ENCODE measurements at regions not wholly inside any gene's neighbourhood (a gene's known extent, or its start where the extent isn't known, plus 50 kb on each side); places are given as distances from the start of the nearest gene placed in this dataset.

DNA sequence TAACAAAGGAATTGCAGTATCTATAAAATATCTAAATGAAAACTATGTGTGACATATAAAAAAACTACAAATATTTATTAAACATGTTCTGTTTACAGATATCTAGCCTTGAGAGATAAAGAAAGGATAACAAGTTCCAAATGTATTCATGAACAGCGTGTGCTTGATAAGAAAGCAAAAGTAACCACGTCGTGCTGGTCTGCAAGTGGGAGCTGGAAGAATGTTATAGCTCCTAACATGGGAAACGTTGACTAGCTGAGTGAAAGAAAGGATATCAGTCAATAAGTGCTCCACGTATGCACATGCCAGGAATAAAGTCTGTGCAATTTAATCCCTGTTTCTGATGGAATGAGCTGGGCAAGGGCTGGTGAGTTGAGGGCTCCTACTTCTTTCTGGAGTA, 71.2 kb upstream of the CDYL2 start:
- Histone ChIP-seq H3K4me1 (ENCODE audit: control insufficient read depth in 5 of 5, insufficient read depth in 5 of 5, low read length in 5 of 5) (peaks cover 0 to 11% (median 0%) of the 10 kb centered on the region in 5 donors), H3K4me3 (no peak overlapping the region), H3K27me3 (ENCODE audit: control insufficient read depth in 3 of 3, insufficient read depth in 3 of 3, low read length in 2 of 3) (no peaks in the 10 kb centered on the region), H3K9ac (ENCODE audit: insufficient read depth in 1 of 2, low read length in 2 of 2) (no peak overlapping the region), H3K27ac (ENCODE audit: low read depth in 1 of 2, low read length in 1 of 2) (no peak overlapping the region), H3K36me3 (ENCODE audit: control insufficient read depth in 4 of 4, insufficient read depth in 4 of 4, low read length in 4 of 4) (no peaks in the 10 kb centered on the region), H3K9me3 (ENCODE audit: control insufficient read depth in 4 of 4, insufficient read depth in 3 of 4, low read length in 3 of 4) (peaks cover 0 to 2% (median 0%) of the 10 kb centered on the region in 4 donors)
- WGBS, 2 donors, result 24 to 56% methylated on average over 5 of the region's 5 CpGs
- TF ChIP-seq, protein P1, sequence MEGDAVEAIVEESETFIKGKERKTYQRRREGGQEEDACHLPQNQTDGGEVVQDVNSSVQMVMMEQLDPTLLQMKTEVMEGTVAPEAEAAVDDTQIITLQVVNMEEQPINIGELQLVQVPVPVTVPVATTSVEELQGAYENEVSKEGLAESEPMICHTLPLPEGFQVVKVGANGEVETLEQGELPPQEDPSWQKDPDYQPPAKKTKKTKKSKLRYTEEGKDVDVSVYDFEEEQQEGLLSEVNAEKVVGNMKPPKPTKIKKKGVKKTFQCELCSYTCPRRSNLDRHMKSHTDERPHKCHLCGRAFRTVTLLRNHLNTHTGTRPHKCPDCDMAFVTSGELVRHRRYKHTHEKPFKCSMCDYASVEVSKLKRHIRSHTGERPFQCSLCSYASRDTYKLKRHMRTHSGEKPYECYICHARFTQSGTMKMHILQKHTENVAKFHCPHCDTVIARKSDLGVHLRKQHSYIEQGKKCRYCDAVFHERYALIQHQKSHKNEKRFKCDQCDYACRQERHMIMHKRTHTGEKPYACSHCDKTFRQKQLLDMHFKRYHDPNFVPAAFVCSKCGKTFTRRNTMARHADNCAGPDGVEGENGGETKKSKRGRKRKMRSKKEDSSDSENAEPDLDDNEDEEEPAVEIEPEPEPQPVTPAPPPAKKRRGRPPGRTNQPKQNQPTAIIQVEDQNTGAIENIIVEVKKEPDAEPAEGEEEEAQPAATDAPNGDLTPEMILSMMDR (IDR thresholded peaks at IDR 0.05; ENCODE audit: control extremely low read depth, extremely low read depth), result no peak
- peak in 2 of 3 donors; percentile 38 to 48 for DNase-seq
- ATAC-seq (ENCODE audit: insufficient read depth, low FRiP score), result no peak

DNA sequence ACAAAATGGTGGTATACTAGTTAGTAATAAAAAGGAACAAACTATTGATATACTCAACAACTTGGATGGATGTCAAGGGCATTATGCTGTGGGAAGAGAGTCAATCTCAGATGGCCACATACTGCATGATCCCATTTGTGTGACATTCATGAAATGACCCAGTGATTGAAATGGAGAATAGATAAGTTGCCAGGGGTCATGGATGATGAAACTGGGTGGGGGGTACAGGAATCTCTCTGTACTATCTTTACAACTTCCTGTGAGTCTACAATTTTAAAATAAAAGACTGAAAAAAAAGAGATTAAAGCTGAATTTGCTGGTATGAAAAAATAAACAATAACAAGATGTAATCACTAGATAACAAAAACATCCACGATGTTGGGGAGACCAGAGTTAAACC, 70.5 kb upstream of the CDYL2 start:
- Histone ChIP-seq H3K9me3 (ENCODE audit: control insufficient read depth in 4 of 4, insufficient read depth in 3 of 4, low read length in 3 of 4) (peaks cover 0 to 2% (median 0%) of the 10 kb centered on the region in 4 donors), H3K9ac (ENCODE audit: insufficient read depth in 1 of 2, low read length in 2 of 2) (no peak overlapping the region), H3K4me3 (no peak overlapping the region), H3K36me3 (ENCODE audit: control insufficient read depth in 4 of 4, insufficient read depth in 4 of 4, low read length in 4 of 4) (no peaks in the 10 kb centered on the region), H3K27me3 (ENCODE audit: control insufficient read depth in 3 of 3, insufficient read depth in 3 of 3, low read length in 2 of 3) (no peaks in the 10 kb centered on the region), H3K4me1 (ENCODE audit: control insufficient read depth in 5 of 5, insufficient read depth in 5 of 5, low read length in 5 of 5) (peaks cover 0 to 11% (median 0%) of the 10 kb centered on the region in 5 donors), H3K27ac (ENCODE audit: low read depth in 1 of 2, low read length in 1 of 2) (no peak overlapping the region)
- 36 to 69% methylated on average over 1 of the region's 1 CpG for WGBS, 2 donors
- DNase-seq (peak in 1 of 3 donors; percentile 6), ATAC-seq (ENCODE audit: insufficient read depth, low FRiP score) (no peak)
- TF ChIP-seq, protein P1 (IDR thresholded peaks at IDR 0.05; ENCODE audit: control extremely low read depth, extremely low read depth), result no peak

DNA sequence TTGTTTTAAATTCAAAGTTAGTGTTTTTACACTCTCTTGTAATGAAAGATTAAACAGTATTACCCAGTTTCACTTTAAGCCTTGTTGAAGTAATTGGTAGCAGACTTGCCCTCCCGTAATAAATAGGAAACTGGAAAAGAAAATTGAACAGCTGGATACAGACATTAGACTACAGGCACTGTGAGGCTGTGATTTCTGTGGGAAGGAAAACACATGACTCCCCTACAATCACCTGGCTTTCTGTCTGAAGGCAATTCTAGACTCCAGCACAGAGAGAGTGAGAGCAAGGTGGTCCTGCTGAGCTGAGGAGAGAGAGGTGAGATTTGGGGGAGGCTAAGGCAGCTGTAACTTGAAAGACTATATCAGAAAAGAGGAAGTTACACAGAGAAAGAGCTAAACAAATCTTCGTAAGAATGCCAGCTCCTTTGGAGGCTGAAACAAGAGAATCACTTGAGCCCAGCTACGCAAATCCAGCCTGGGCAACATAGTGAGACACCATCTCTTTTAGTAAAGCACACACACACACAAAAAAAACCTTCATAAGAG, 57.8 kb upstream of the CDYL2 start:
- Histone ChIP-seq H3K9me3 (ENCODE audit: control insufficient read depth in 4 of 4, insufficient read depth in 3 of 4, low read length in 3 of 4) (no peaks in the 10 kb centered on the region), H3K27me3 (ENCODE audit: control insufficient read depth in 3 of 3, insufficient read depth in 3 of 3, low read length in 2 of 3) (no peaks in the 10 kb centered on the region), H3K27ac (ENCODE audit: low read depth in 1 of 2, low read length in 1 of 2) (no peak overlapping the region), H3K9ac (ENCODE audit: insufficient read depth in 1 of 2, low read length in 2 of 2) (peak overlapping the region in 1 of 2 donors; percentile 57), H3K4me3 (no peak overlapping the region), H3K36me3 (ENCODE audit: control insufficient read depth in 4 of 4, insufficient read depth in 4 of 4, low read length in 4 of 4) (no peaks in the 10 kb centered on the region), H3K4me1 (ENCODE audit: control insufficient read depth in 5 of 5, insufficient read depth in 5 of 5, low read length in 5 of 5) (no peaks in the 10 kb centered on the region)
- WGBS, 2 donors, result 24 to 37% methylated on average over 3 of the region's 3 CpGs
- no peak for ATAC-seq (ENCODE audit: insufficient read depth, low FRiP score)
- peak in 2 of 3 donors; percentile 30 to 31 for DNase-seq
- TF ChIP-seq, protein P1 (IDR thresholded peaks at IDR 0.05; ENCODE audit: control extremely low read depth, extremely low read depth), result no peak
